GM21717 (cell line): ENCODE measurements at regions not wholly inside any gene's neighbourhood (a gene's known extent, or its start where the extent isn't known, plus 50 kb on each side); places are given as distances from the start of the nearest gene placed in this dataset.

ENCODE experiments used
- ATAC-seq: cut with Tn5 transposase; IDR thresholded peaks from one replicate; pipeline ENCODE4 v1.9.1; 2021; ENCODE audit warnings: mild to moderate bottlenecking, moderate library complexity; ENCODE audit not compliant: unreplicated experiment

- ATAC-seq: no peak
These were observed 812.3 kb downstream of the PDHA2 start for GRCh38 chr4:96652158-96652557.

GRCh38 chr4:96652821-96653220 lies 812.9 kb downstream of the PDHA2 start:
- ATAC-seq: no peak

GRCh38 chr4:96654045-96654444 lies 814.2 kb downstream of the PDHA2 start:
- ATAC-seq: no peak

- no peak for ATAC-seq
These were observed 830.5 kb downstream of the PDHA2 start for GRCh38 chr4:96670381-96670780.

GRCh38 chr4:96675416-96675815 lies 835.5 kb downstream of the PDHA2 start:
- no peak for ATAC-seq

- ATAC-seq: no peak
These were observed 836.0 kb downstream of the PDHA2 start for GRCh38 chr4:96675896-96676295.

GRCh38 chr4:96676754-96677435 lies 837.0 kb downstream of the PDHA2 start:
- no peak for ATAC-seq

- no peak for ATAC-seq
These were observed 837.6 kb downstream of the PDHA2 start for GRCh38 chr4:96677499-96677898.

GRCh38 chr4:96681218-96681617 lies 841.3 kb downstream of the PDHA2 start:
- no peak for ATAC-seq

GRCh38 chr4:96685691-96686090 lies 845.8 kb downstream of the PDHA2 start:
- ATAC-seq: no peak

GRCh38 chr4:96691521-96691920 lies 851.6 kb downstream of the PDHA2 start:
- no peak for ATAC-seq

GRCh38 chr4:96698831-96699230 lies 858.9 kb downstream of the PDHA2 start:
- no peak for ATAC-seq

- no peak for ATAC-seq
These were observed 863.4 kb downstream of the PDHA2 start for GRCh38 chr4:96703265-96703664.

- no peak for ATAC-seq
These were observed 868.9 kb downstream of the PDHA2 start for GRCh38 chr4:96708766-96709165.

- ATAC-seq: no peak
These were observed 873.5 kb downstream of the PDHA2 start for GRCh38 chr4:96713271-96713850.

- ATAC-seq: no peak
These were observed 889.7 kb downstream of the PDHA2 start for GRCh38 chr4:96729641-96730040.

GRCh38 chr4:96730432-96730831 lies 890.5 kb downstream of the PDHA2 start:
- no peak for ATAC-seq

- no peak for ATAC-seq
These were observed 896.5 kb downstream of the PDHA2 start for GRCh38 chr4:96736352-96736889.

- ATAC-seq: no peak
These were observed 899.2 kb downstream of the PDHA2 start for GRCh38 chr4:96739101-96739500.

GRCh38 chr4:96742332-96743014 lies 902.6 kb downstream of the PDHA2 start:
- ATAC-seq: no peak

GRCh38 chr4:96744676-96745075 lies 904.8 kb downstream of the PDHA2 start:
- ATAC-seq: no peak

- no peak for ATAC-seq
These were observed 913.3 kb downstream of the PDHA2 start for GRCh38 chr4:96753216-96753615.
